ENCODE measurements at regions not wholly inside any gene's neighbourhood (a gene's known extent, or its start where the extent isn't known, plus 50 kb on each side); places are given as distances from the start of the nearest gene placed in this dataset.

GRCh38 chr7:112959276-112959675 lies 127.4 kb downstream of the GPR85 start:
- H4K5ac ChIP-seq (ENCODE audit: insufficient read length, low read depth, low read length) = no peak overlapping the region
- no peak overlapping the region for H4K91ac ChIP-seq (replicated peaks; ENCODE audit: insufficient read length, low read length)
- no peak overlapping the region for H2BK20ac ChIP-seq (ENCODE audit: low read length)
- TF ChIP-seq CTCF (IDR thresholded peaks at IDR 0.05; ENCODE audit: control extremely low read depth in 1 of 3, insufficient read depth in 1 of 3, low read depth in 1 of 3, low read length in 3 of 3) (no peak), HDAC2 (IDR thresholded peaks at IDR 0.05; ENCODE audit: borderline replicate concordance in 1 of 2, low read depth in 2 of 2, low read length in 2 of 2) (no peak), CHD1 (IDR thresholded peaks at IDR 0.05; ENCODE audit: low read depth, low read length) (no peak), BACH1 (IDR thresholded peaks at IDR 0.05; ENCODE audit: low read length) (no peak), EP300 (IDR thresholded peaks at IDR 0.05; ENCODE audit: borderline replicate concordance in 1 of 2, low read depth in 2 of 2, low read length in 2 of 2) (no peak), ZNF274 (IDR thresholded peaks at IDR 0.05; ENCODE audit: borderline replicate concordance, extremely low read depth, low read length) (no peak), PHF8 (conservative IDR thresholded peaks at IDR 0.05; ENCODE audit: low read depth, low read length) (no peak), BRCA1 (IDR thresholded peaks at IDR 0.05; ENCODE audit: low read depth, low read length) (no peak), CBX8 (IDR thresholded peaks at IDR 0.05; ENCODE audit: borderline replicate concordance, low read depth, low read length) (no peak)
- no peak overlapping the region for H3K56ac ChIP-seq (replicated peaks; ENCODE audit: insufficient read length, low read depth, low read length)
- no peaks in the 10 kb centered on the region for H3K79me1 ChIP-seq (ENCODE audit: low read depth, low read length)
- no peak overlapping the region for H2BK120ac ChIP-seq (replicated peaks; ENCODE audit: low read depth, low read length)
- no peaks in the 10 kb centered on the region for H3K23me2 ChIP-seq (ENCODE audit: low read depth, low read length)
- H3K18ac ChIP-seq (ENCODE audit: extremely low read depth, low read length) = no peak overlapping the region
- ChIA-PET CTCF (ENCODE audit: partially characterized antibody) (no interaction called here), POLR2A (ENCODE audit: partially characterized antibody) (no interaction called here)
- H3K4ac ChIP-seq (replicated peaks; ENCODE audit: insufficient read length, low read depth, low read length) = no peak overlapping the region
- no peaks in the 10 kb centered on the region for H4K20me1 ChIP-seq (replicated peaks in 1 of 2; ENCODE audit: control insufficient read depth in 1 of 2, insufficient read depth in 2 of 2, low read length in 2 of 2)
- no peak for FAIRE-seq
- no peak overlapping the region for H2BK15ac ChIP-seq (ENCODE audit: low read length)
- H2AK5ac ChIP-seq (ENCODE audit: low read depth, low read length) = no peak overlapping the region
- H3K23ac ChIP-seq (ENCODE audit: insufficient read length) = no peak overlapping the region
- no peak overlapping the region for H3K4me3 ChIP-seq (ENCODE audit: extremely low read depth in 1 of 4, insufficient read depth in 2 of 4, low read depth in 3 of 4, low read length in 4 of 4)
- no peak overlapping the region for H3K9ac ChIP-seq (replicated peaks in 1 of 4; ENCODE audit: extremely low read depth in 1 of 4, low read depth in 3 of 4, low read length in 3 of 4)
- no peaks in the 10 kb centered on the region for H3K27me3 ChIP-seq (replicated peaks in 1 of 4; ENCODE audit: control insufficient read depth in 3 of 4, extremely low read depth in 1 of 4, insufficient read depth in 3 of 4, low read length in 3 of 4)
- H2AFZ ChIP-seq (ENCODE audit: low read length) = no peak overlapping the region
- no peak overlapping the region for H2BK12ac ChIP-seq (ENCODE audit: low read depth, low read length)
- H3K9me3 ChIP-seq (ENCODE audit: insufficient read depth in 2 of 2, low read depth in 1 of 2, low read length in 1 of 2) = no peaks in the 10 kb centered on the region
- no peak overlapping the region for H2BK5ac ChIP-seq (ENCODE audit: low read depth, low read length)
- no peak overlapping the region for H4K8ac ChIP-seq (ENCODE audit: extremely low read depth, insufficient read depth, low read length)
- H3K4me2 ChIP-seq (ENCODE audit: insufficient read depth in 1 of 2, low read depth in 2 of 2, low read length in 2 of 2) = no peak overlapping the region
- H3K27ac ChIP-seq (ENCODE audit: low read depth, low read length) = no peak overlapping the region
- DNase-seq (ENCODE audit: low read depth in 1 of 2, low spot score in 2 of 2) = no peak
- no peaks in the 10 kb centered on the region for H3K79me2 ChIP-seq (ENCODE audit: control insufficient read depth in 1 of 2, insufficient read depth in 2 of 2, low read length in 2 of 2)
- no peaks in the 10 kb centered on the region for H3K36me3 ChIP-seq (ENCODE audit: control insufficient read depth in 2 of 4, insufficient read depth in 4 of 4, low read length in 3 of 4)
- no peaks in the 10 kb centered on the region for H3K4me1 ChIP-seq (replicated peaks in 1 of 4; ENCODE audit: control insufficient read depth in 3 of 4, insufficient read depth in 4 of 4, low read length in 3 of 4)
- no peak overlapping the region for H3K14ac ChIP-seq (ENCODE audit: insufficient read length)
